GM12874 (cell line): ENCODE measurements at regions not wholly inside any gene's neighbourhood (a gene's known extent, or its start where the extent isn't known, plus 50 kb on each side); places are given as distances from the start of the nearest gene placed in this dataset.

Experiments used
- TF ChIP-seq, protein P1 (sequence below): IDR thresholded peaks from 2 replicates; pipeline ENCODE4 v1.5.1; 2011; ENCODE audit warnings: low read depth, mild to moderate bottlenecking, control low read depth, low read length, moderate library complexity; ENCODE audit not compliant: insufficient read depth

DNA sequence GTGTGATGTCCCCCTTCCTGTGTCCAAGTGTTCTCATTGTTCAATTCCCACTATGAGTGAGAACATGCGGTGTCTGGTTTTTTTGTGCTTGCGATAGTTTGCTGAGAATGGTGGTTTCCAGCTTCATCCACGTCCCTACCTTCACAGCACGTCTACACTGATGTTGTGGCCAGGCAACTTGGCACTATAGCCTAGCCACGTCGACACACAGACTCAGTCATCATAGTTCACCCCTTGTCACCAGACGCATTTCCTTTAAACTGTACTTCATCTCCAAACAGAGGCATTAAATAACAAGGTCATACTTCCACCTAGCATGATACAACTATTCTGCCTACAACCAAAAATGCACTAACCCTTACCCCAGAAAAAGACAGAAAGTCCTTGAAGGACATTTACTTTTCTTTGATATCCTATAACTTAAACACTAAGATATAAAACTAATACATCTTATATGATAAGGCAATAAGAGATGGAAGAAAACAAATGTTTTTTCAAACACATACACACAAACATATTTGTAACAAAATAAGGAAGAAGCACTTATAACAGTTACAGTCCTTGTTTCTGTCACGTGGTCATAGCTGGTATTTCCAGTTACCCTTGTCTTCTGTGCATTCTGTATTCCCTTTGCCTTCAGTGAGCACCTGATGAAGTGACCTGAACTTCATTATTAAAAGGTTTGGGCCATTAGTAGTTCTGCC lies 121.4 kb downstream of the KLF13 start:
- TF ChIP-seq, protein P1, sequence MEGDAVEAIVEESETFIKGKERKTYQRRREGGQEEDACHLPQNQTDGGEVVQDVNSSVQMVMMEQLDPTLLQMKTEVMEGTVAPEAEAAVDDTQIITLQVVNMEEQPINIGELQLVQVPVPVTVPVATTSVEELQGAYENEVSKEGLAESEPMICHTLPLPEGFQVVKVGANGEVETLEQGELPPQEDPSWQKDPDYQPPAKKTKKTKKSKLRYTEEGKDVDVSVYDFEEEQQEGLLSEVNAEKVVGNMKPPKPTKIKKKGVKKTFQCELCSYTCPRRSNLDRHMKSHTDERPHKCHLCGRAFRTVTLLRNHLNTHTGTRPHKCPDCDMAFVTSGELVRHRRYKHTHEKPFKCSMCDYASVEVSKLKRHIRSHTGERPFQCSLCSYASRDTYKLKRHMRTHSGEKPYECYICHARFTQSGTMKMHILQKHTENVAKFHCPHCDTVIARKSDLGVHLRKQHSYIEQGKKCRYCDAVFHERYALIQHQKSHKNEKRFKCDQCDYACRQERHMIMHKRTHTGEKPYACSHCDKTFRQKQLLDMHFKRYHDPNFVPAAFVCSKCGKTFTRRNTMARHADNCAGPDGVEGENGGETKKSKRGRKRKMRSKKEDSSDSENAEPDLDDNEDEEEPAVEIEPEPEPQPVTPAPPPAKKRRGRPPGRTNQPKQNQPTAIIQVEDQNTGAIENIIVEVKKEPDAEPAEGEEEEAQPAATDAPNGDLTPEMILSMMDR: no peak

- TF ChIP-seq, protein P1: no peak
These were observed 122.0 kb downstream of the KLF13 start for GRCh38 chr15:31448635-31448979.

- TF ChIP-seq, protein P1: no peak
These were observed 126.2 kb downstream of the KLF13 start for GRCh38 chr15:31452595-31453557.

GRCh38 chr15:31453558-31454318 lies 127.1 kb downstream of the KLF13 start:
- TF ChIP-seq, protein P1: no peak

GRCh38 chr15:31455499-31455898 lies 128.9 kb downstream of the KLF13 start:
- TF ChIP-seq, protein P1: peak; percentile 43; the same call in 1 of the 2 replicates

- TF ChIP-seq, protein P1: no peak
These were observed 129.9 kb downstream of the KLF13 start for GRCh38 chr15:31456354-31457060.
